NCI-H2107 treated with DMSO at 0.1 percent for 48 hours (cell line): ENCODE measurements at regions not wholly inside any gene's neighbourhood (a gene's known extent, or its start where the extent isn't known, plus 50 kb on each side); places are given as distances from the start of the nearest gene placed in this dataset.

Source experiments
- DNase-seq: peaks from one replicate; lab custom pipeline; 2025; ENCODE audit not compliant: unreplicated experiment; lab: John Stamatoyannopoulos, UW

GRCh38 chr22:48546653-48547424 lies 1280.8 kb downstream of the BRD1 start:
- no peak for DNase-seq

GRCh38 chr22:48545987-48546386 lies 1281.7 kb downstream of the BRD1 start:
- no peak for DNase-seq

- DNase-seq = no peak
Observed at GRCh38 chr22:48541401-48542098, 1286.1 kb downstream of the BRD1 start.

- DNase-seq = no peak
Observed at GRCh38 chr22:48539261-48539660, 1288.4 kb downstream of the BRD1 start.

GRCh38 chr22:48538291-48538820 lies 1289.3 kb downstream of the BRD1 start:
- DNase-seq = no peak

GRCh38 chr22:48537343-48537680 lies 1290.4 kb downstream of the BRD1 start:
- no peak for DNase-seq

- no peak for DNase-seq
Observed at GRCh38 chr22:48536541-48537342, 1290.9 kb downstream of the BRD1 start.

- DNase-seq = no peak
Observed at GRCh38 chr22:48535868-48536540, 1291.7 kb downstream of the BRD1 start.

GRCh38 chr22:48534395-48534958 lies 1293.2 kb downstream of the BRD1 start:
- DNase-seq = no peak

- DNase-seq = no peak
Observed at GRCh38 chr22:48532986-48533385, 1294.7 kb downstream of the BRD1 start.

- DNase-seq = no peak
Observed at GRCh38 chr22:48531761-48532435, 1295.8 kb downstream of the BRD1 start.

- no peak for DNase-seq
Observed at GRCh38 chr22:48531108-48531507, 1296.6 kb downstream of the BRD1 start.

GRCh38 chr22:48530666-48531065 lies 1297.0 kb downstream of the BRD1 start:
- no peak for DNase-seq

GRCh38 chr22:48528221-48528915 lies 1299.3 kb downstream of the BRD1 start:
- peak; percentile 15 for DNase-seq

GRCh38 chr22:48523761-48524160 lies 1303.9 kb downstream of the BRD1 start:
- no peak for DNase-seq

GRCh38 chr22:48523091-48523490 lies 1304.6 kb downstream of the BRD1 start:
- DNase-seq = no peak

- no peak for DNase-seq
Observed at GRCh38 chr22:48522271-48522670, 1305.4 kb downstream of the BRD1 start.

GRCh38 chr22:48520884-48521588 lies 1306.6 kb downstream of the BRD1 start:
- DNase-seq = no peak

- no peak for DNase-seq
Observed at GRCh38 chr22:48520207-48520606, 1307.5 kb downstream of the BRD1 start.
